ENCODE measurements at regions not wholly inside any gene's neighbourhood (a gene's known extent, or its start where the extent isn't known, plus 50 kb on each side); places are given as distances from the start of the nearest gene placed in this dataset.

GRCh38 chr3:34034840-34035239, 236.4 kb downstream of the PDCD6IP start:
- H3K27ac ChIP-seq, result no peak overlapping the region
- H3K27me3 ChIP-seq (ENCODE audit: insufficient read depth, low read depth), result no peaks in the 10 kb centered on the region
- no peaks in the 10 kb centered on the region for H3K79me2 ChIP-seq (ENCODE audit: insufficient read depth, low read depth)
- TF ChIP-seq CTCF (conservative IDR thresholded peaks at IDR 0.05; ENCODE audit: low read depth, low read length), result no peak
- no peak overlapping the region for H3K4me2 ChIP-seq
- no peaks in the 10 kb centered on the region for H3K4me1 ChIP-seq (ENCODE audit: low read depth, poor library complexity, severe bottlenecking)
- H2AFZ ChIP-seq (ENCODE audit: low read depth), result no peak overlapping the region
- no peaks in the 10 kb centered on the region for H3K36me3 ChIP-seq (ENCODE audit: insufficient read depth)
- no peaks in the 10 kb centered on the region for H4K20me1 ChIP-seq (ENCODE audit: insufficient read depth)
- no peak overlapping the region for H3K4me3 ChIP-seq (IDR thresholded peaks at IDR 0.05; ENCODE audit: insufficient read depth, low read depth, low read length)
- H3K9ac ChIP-seq, result no peak overlapping the region

DNA sequence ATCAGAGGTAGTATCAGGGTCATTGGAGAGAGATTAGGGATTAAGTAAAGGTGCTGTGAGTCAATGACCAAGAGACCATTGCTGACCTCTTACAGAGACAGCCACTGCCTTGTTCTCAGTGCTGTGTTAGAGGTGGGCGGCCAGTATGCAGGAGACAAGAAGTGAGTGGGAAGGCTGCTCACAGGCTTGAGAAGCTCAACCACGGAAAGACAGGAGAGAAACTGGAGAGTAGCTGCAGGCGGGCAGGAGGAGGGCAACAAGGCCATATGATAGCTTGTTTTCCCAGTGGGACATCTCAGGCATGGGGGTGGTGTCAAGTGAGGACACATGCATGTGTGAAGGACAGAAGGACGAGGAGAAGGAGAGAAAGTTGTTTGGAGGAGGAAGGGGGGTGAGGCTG, 237.3 kb downstream of the PDCD6IP start:
- H3K4me2 ChIP-seq, result no peak overlapping the region
- no peak overlapping the region for H2AFZ ChIP-seq (ENCODE audit: low read depth)
- no peak for TF ChIP-seq CTCF (conservative IDR thresholded peaks at IDR 0.05; ENCODE audit: low read depth, low read length)

GRCh38 chr3:34037260-34037659, 238.8 kb downstream of the PDCD6IP start:
- H3K36me3 ChIP-seq (ENCODE audit: insufficient read depth), result no peaks in the 10 kb centered on the region
- H3K27me3 ChIP-seq (ENCODE audit: insufficient read depth, low read depth), result no peaks in the 10 kb centered on the region
- H3K4me2 ChIP-seq, result no peak overlapping the region
- TF ChIP-seq CTCF (conservative IDR thresholded peaks at IDR 0.05; ENCODE audit: low read depth, low read length), result no peak
- no peaks in the 10 kb centered on the region for H3K4me1 ChIP-seq (ENCODE audit: low read depth, poor library complexity, severe bottlenecking)
- H3K9ac ChIP-seq, result no peak overlapping the region
- no peak overlapping the region for H2AFZ ChIP-seq (ENCODE audit: low read depth)
- no peaks in the 10 kb centered on the region for H3K79me2 ChIP-seq (ENCODE audit: insufficient read depth, low read depth)
- no peak overlapping the region for H3K4me3 ChIP-seq (IDR thresholded peaks at IDR 0.05; ENCODE audit: insufficient read depth, low read depth, low read length)
- H3K27ac ChIP-seq, result no peak overlapping the region
- H4K20me1 ChIP-seq (ENCODE audit: insufficient read depth), result no peaks in the 10 kb centered on the region

More for the DNA sequence above, 237.3 kb downstream of the PDCD6IP start:
- Histone ChIP-seq H3K4me3 (IDR thresholded peaks at IDR 0.05; ENCODE audit: insufficient read depth, low read depth, low read length) (no peak overlapping the region), H3K79me2 (ENCODE audit: insufficient read depth, low read depth) (no peaks in the 10 kb centered on the region), H3K36me3 (ENCODE audit: insufficient read depth) (no peaks in the 10 kb centered on the region), H3K4me1 (ENCODE audit: low read depth, poor library complexity, severe bottlenecking) (no peaks in the 10 kb centered on the region), H3K9ac (no peak overlapping the region), H3K27me3 (ENCODE audit: insufficient read depth, low read depth) (no peaks in the 10 kb centered on the region), H4K20me1 (ENCODE audit: insufficient read depth) (no peaks in the 10 kb centered on the region), H3K27ac (no peak overlapping the region)

- H3K4me3 ChIP-seq (IDR thresholded peaks at IDR 0.05; ENCODE audit: insufficient read depth, low read depth, low read length), result no peak overlapping the region
- H3K36me3 ChIP-seq (ENCODE audit: insufficient read depth), result no peaks in the 10 kb centered on the region
- H3K27ac ChIP-seq, result no peak overlapping the region
These were observed 239.7 kb downstream of the PDCD6IP start for GRCh38 chr3:34038131-34038530.

More at GRCh38 chr3:34038131-34038530, 239.7 kb downstream of the PDCD6IP start:
- Histone ChIP-seq H4K20me1 (ENCODE audit: insufficient read depth) (no peaks in the 10 kb centered on the region), H2AFZ (ENCODE audit: low read depth) (no peak overlapping the region), H3K4me2 (no peak overlapping the region), H3K9ac (no peak overlapping the region), H3K27me3 (ENCODE audit: insufficient read depth, low read depth) (no peaks in the 10 kb centered on the region), H3K79me2 (ENCODE audit: insufficient read depth, low read depth) (no peaks in the 10 kb centered on the region), H3K4me1 (ENCODE audit: low read depth, poor library complexity, severe bottlenecking) (no peaks in the 10 kb centered on the region)
- no peak for TF ChIP-seq CTCF (conservative IDR thresholded peaks at IDR 0.05; ENCODE audit: low read depth, low read length)

All from KMS-11 (cell line).